OCI-LY3 (cell line): ENCODE measurements at regions not wholly inside any gene's neighbourhood (a gene's known extent, or its start where the extent isn't known, plus 50 kb on each side); places are given as distances from the start of the nearest gene placed in this dataset.

Experiments used
- CTCF ChIP-seq: fragments of 200-600, 300-600 bp; sonication (generic); IDR thresholded peaks from 2 replicates; pipeline ENCODE4 v1.5.1; 2014; ENCODE audit warnings: antibody characterized with exemption, low read length, low read depth
- EZH2phosphoT487 ChIP-seq: fragments of 200-600 bp; shearing (Covaris generic); IDR thresholded peaks from 2 replicates; pipeline ENCODE4 v1.6.1; 2018; ENCODE audit warnings: antibody characterized with exemption, mixed run types, low read depth

- no peak for TF ChIP-seq CTCF
- TF ChIP-seq EZH2phosphoT487: no peak
Measured at GRCh38 chr5:12825163-12825562, 920.9 kb upstream of the CTNND2 start.
